ENCODE measurements at regions not wholly inside any gene's neighbourhood (a gene's known extent, or its start where the extent isn't known, plus 50 kb on each side); places are given as distances from the start of the nearest gene placed in this dataset.

DNA sequence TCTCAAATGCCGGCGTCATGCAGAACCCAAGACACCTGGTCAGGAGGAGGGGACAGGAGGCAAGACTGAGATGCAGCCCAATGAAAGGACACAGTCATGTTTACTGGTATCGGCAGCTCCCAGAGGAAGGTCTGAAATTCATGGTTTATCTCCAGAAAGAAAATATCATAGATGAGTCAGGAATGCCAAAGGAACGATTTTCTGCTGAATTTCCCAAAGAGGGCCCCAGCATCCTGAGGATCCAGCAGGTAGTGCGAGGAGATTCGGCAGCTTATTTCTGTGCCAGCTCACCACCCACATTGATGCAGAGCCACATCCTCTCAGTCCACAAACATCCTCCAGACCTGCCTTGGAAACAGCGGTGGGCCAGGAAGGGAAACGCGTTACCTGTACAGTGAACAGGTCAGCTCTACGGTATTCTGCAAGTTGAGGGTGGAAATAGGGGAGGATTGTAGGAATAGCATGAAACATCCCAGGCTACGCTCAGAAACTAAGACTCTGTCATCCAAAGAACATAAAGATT is 133.1 kb upstream of the PRSS1 start:
- TF ChIP-seq EZH2 (IDR thresholded peaks at IDR 0.05), result no peak
- TF ChIP-seq POLR2AphosphoS5 (IDR thresholded peaks at IDR 0.05; ENCODE audit: borderline replicate concordance, low read depth, low read length), result no peak
- no peak for TF ChIP-seq FOXP2 (optimal IDR thresholded peaks at IDR 0.05; ENCODE audit: control extremely low read depth, extremely low read length, insufficient read depth)

All from SK-N-MC (cell line).